Activated CD8-positive, alpha-beta memory T cell treated with anti-CD3 and anti-CD28 coated beads for 24 hours (primary cell): ENCODE measurements at regions not wholly inside any gene's neighbourhood (a gene's known extent, or its start where the extent isn't known, plus 50 kb on each side); places are given as distances from the start of the nearest gene placed in this dataset.

ENCODE experiments used
- DNase-seq: peaks from one replicate; pipeline ENCODE4 v3.0.0-alpha.2; 2020

DNA sequence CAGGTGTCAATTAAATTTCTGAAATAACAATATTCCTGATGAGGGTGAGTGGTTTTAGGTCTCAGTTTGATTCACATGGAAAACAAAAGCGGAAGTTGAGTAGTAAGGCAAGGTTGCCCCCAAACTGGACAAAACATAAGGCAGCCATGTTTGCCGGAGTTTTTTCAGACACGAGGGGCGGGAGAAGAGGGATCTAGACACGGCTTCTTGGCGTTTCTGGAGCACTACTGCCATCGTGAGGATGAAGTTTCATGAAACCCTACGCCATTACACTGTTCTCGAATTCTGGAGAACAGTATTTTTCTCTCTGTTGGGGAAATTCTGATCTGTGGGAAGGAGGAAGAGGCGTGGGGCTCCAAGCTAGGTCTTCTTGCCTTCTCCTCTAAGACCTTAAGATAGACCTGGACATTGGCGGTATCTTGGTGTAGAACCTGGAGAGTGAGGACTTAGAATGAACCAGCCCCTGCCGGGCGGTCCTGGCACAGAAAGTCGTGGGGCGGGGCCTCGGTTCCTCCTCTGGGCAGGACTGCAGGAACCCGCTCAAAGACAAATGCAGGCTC, 160.3 kb downstream of the OR13H1 start:
- DNase-seq, result peak; percentile 94

DNA sequence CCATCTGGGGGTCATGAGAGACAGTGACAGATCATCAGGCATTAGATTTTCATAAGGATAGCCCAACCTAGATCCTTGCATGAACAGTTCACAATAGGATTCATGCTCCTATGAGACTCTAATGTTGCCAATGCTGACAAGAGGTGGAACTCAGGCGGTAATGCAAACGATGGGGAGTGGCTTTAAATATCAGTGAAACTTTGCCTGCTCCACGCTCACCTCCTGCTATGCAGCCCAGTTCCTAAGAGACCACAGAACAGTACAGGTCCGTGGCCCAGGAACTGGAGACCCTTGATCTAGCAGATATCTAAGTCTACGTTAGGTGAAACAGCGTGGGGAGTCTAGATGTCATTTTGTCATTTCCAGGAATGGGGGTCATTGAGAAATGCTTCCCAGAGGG, 165.7 kb downstream of the OR13H1 start:
- DNase-seq, result no peak

DNA sequence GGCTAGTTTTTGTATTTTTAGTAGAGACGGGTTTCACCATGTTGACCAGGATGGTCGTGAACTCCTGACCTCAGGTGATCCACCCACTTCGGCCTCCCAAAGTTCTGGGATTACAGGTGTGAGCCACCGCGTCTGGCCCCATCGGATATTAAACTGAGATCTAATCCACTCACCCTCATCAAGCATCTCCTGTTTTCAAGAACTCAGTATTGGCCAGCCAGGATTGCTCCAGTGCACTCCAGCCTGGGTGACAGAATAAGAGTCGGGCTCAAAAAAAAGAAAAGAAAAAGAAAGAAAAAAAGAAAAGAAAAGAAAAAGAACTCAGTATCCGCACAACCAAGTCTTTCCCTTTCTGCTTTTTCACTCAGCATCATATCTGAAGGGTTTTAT, 167.6 kb downstream of the OR13H1 start:
- DNase-seq, result no peak

DNA sequence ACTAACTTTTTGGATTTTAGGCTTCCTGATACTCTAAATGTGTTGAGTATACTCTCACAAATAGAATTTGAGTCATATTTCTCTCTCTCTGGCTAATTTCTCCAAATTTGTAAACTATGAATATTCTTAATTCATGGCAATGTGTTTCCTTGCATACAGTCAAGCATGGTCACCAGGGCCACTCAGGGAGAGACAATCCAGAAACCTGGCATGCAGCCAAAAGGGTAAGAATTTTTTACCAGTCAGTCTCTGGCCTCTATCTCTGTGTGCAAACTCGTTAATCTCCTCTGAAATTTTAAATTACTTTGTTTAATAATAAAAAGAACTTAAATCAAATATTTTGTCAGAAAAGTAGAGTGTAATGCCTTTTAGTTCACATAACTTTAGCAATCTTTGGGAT, 179.8 kb downstream of the OR13H1 start:
- DNase-seq, result no peak

DNA sequence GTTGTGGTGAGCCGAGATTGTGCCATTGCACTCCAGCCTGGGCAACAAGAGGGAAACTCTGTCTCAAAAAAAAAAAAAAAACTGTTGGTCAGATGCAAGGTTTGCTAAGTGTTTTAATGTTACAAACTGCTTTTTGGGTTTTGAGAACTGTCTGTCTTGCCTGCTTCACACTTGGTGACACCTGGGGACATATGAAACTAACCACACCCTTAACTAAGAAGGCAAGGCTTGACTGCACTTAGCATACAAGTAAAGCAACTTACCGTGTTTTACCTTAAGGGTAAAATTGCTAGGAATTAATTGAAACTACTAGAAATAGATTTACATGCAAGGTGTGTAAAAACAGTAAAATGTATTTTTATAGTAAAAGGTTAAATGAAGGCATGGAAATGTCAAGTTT, 180.4 kb downstream of the OR13H1 start:
- no peak for DNase-seq

DNA sequence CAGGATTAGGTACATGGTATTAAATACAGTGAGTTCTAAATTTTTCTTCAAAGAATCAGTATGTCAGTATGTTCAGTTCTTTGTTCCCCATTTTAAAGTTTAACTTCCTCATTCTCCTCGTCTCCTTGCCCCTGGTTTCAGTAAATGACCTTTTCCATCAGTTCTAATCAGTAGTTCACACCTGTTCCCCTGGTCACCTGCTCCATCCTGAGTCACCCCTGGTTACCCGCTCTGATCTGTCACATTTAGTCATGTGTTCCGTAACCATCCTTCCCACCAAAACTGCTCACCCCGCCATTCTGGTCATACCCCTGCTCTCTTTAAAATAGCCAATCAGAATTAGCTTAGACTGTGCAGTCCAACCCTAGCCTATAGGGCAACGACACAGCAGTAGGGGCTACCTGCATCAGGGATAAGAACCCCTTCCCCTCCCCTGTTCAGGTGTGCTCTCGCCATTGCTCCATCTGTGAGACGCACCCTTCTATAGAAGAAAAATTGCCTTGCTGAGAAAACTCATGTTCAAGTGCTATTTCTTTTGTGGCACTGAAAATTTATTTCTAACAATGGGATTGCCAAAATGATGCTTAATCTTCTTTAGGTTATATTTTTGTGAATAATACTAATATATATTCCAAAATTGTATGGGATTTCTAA, 181.3 kb downstream of the OR13H1 start:
- DNase-seq, result no peak

DNA sequence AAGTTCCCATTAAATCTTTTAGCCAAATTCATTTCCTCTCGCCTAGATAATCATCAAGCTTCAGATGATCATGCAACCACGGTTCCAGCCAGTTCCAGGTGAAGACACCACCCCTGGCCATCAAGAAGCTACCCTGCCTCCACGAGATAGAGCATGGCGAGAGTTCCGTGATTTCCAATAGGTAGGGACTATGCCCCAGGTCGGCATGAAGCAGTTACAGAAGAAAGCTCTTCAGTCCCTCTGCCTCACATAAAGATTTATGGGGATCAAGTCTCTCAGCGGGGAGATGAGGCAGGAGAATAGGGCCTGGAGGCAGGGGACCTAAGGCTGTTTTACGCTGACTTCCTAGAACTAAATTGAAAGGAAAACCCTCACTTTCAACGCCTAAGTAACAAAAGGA, 183.9 kb downstream of the OR13H1 start:
- no peak for DNase-seq

DNA sequence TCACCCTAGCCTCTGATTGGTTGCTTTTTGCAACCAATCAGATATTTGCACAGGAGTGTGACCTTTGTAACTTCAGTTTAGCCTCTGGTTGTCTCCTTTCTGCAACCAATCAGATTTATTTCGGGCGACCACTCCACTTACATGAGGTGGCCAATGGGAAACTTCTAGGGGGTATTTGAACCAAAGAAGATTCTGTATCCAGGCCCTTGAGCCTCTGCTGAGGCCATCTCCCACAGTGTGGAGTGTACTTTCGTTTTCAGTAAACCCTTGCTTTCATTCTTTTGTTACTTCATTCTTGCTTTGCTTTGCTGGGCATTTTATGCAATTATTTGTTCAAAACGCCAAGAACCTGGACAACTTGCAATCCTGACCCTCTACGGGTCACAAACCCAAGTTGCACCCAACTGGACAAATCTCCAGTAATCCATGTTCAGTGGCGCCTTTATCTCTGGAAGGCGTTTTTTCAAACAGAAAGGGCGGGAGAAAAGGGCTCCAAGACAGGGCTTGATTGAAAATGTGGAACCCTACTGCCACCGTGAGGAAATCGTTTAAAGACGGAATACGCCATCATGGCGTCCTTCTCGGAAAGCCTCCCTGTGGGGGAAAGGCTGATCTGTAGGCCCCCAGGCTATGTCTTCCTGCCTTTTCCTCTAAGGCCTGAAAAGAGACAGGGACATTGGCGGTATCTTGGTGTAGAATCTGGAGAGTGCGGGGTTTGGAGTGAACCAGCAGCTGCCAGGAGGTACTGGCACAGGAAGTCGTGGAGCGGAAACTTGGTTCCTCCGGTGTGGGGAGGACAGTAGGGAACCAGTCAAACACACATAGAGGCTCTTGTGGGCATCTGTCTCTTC, 184.6 kb downstream of the OR13H1 start:
- DNase-seq, result peak; percentile 86

DNA sequence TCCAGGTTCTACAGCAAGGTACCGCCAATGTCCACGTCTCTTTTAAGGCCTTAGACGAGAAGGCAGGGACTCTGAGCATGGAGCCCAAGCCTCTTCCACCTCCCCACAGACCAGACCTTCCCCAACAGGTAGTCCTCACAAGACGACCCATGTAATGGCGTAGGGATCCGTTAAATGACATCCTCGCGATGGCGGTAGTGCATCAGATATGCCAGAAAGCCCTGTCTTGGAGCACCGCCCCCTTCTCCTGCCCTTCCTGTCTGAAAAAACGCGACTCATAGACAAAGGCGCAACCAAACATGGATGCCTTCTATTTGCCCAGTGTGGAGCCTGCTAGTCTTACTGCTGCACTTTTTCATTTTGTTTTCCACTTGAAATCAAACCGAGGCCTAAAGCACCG, 185.4 kb downstream of the OR13H1 start:
- DNase-seq, result peak; percentile 86

DNA sequence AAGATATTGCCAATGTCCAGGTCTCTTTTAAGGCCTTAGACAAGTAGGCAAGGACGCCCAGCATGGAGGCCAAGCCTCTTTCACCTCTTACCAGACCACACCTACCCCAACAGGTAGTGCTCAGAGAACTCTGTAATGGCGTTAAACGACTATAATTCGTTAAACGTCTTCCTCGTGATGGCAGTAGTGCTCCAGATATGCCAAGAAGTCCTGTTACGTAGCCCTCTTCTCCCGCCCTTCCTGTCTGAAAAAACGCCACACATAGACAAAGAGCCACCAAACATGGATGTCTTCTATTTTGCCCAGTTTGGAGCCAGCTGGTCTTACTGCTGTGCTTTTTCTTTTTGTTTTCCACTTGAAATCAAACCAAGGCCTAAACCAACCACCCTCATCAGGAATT, 190.7 kb downstream of the OR13H1 start:
- DNase-seq, result peak; percentile 73

DNA sequence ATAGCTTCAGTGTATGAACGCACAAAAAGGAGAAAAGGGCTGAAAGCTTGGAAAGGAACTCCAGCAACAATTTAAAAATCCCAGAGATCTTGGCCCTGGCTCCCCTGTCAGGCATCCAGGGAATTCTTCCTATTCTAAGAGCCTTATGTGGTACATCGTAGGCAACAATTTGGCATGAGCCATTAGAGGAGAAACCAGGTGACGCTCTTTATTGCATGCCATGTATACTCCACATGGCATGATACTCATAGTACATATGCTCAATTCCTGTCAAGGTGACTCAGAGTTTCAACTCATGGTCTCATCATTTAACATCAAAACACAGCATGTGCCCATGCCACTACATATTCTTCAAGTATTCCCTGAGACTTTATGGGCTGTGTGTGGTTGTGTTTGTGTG, 191.3 kb downstream of the OR13H1 start:
- no peak for DNase-seq

DNA sequence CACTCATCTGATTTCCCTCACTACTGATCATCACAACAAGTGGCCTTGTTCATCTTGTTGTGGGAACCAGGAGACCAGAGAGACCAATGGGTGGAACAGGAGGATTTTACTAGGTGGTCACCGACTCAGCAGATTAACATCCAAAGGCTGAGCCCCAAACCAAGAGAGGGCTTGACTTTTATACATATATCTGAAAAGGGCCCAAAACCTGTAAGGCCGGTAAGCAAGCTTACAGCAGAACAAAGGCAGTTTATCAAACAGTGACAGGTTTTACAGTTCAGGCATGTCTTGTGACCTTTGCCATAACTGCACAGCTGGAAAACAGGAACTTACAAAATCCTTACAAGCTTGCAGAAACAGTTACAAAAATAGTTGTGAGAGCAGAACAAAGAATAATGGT, 195.9 kb downstream of the OR13H1 start:
- DNase-seq, result no peak

DNA sequence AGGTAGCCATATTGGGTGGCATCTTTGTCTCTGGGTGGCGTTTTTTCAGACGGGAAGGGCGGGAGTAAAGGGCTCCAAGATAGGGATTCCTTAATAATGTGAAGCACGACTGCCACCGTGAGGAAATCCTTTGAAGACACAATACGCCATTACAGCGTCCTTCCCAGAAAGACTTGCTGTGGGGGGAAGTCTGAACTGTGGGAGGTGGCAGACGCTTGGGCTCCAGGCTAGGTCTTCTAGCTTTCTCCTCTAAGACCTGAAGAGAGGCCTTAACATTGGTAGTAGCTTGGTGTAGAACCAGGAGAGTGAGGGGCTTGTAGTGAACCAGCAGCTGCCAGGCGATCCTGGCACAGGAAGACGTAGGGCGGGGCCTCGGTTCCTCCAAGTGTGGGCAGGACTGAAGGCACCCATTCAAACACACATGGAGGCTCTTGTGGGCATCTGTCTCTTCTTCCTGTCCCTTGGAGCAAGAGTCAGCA, 197.3 kb downstream of the OR13H1 start:
- peak; percentile 86 for DNase-seq

DNA sequence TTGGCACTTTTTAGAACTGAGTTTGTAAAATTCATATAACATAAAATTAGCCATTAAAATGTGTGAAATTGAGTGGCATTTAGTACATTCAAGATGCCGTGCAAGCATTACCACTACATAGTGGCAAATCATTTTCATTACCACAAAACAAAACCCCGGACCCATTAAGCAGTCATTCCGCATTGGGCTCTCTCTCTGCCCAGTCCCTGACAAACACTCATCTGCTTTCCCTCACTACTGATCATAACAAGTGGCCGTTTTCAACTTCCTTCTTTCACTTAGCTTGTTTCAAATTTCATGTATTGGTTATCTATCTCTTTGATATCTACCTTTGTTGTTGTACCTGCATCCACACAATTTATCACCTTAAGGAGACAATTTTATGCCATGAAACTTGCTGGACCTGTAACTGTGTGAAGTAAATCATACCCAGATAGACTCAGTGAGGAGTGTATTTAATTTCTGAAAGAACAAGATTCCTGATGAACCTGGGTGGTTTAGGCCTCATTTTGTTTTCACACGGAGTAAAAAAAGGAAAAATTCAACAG, 202.1 kb downstream of the OR13H1 start:
- no peak for DNase-seq

DNA sequence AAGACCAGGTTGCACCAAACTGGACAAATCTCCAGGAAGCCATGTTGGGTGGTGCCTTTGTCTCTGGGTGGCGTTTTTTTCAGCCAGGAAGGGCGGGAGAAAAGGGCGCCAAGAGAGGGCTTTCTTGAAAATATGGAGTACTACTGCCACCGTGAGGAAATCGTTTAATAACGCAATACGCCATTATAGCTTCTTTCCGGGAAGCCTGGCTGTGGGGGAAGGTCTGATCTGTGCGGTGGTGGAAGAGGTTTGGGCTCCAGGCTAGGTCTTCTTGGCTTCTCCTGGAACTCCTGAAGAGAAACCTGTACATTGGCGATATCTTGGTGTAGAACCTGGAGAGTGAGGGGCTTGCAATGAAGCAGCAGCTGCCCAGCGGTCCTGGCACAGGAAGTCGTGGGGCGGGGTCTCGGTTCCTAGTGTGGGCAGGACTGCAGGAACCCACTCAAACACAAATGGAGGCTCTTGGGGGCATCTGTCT, 202.7 kb downstream of the OR13H1 start:
- peak; percentile 90 for DNase-seq

DNA sequence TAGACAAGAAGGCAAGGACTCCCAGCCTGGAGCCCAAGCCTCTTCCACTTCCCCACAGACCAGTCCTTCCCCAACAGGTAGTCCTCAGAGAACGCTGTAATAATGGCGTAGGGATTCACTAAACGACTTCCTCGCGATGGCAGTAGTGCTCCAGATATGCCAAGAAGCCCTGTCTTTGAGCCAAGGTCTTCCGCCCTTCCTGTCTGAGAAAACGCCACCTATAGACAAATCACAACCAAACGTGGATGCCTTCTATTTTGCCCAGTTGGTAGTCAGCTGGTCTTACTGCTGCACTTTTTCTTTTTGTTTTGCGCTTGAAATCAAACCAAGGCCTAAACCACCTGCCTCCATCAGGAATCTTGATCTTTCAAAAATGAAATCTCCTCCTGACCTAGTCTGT, 203.3 kb downstream of the OR13H1 start:
- peak; percentile 83 for DNase-seq

DNA sequence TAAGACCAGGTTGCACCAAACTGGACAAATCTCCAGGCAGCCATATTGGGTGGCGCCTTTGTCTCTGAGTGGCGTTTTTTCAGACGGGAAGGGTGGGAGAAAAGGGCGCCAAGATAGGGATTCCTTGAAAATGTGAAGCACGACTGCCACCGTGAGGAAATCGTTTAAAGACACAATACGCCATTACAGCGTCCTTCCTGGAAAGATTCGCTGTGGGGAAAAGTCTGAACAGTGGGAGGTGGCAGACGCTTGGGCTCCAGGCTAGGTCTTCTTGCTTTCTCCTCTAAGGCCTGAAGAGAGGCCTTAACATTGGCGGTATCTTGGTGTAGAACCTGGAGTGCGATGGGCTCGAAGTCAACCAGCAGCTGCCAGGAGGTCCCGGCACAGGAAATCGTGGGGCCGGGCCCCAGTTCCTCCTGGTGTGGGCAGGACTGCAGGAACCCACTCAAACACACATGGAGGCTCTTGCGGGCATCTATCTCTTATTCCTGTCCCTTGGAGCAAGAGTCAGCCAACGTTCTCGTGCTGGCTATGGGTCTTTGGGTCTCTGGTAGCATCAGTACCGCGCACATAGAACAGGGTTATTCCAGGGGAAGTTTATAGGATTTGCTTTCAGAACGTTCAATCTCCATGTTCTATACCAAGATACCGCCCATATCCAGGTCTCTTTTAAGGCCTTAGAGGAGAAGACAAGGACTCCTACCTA, 208.8 kb downstream of the OR13H1 start:
- peak; percentile 85 for DNase-seq

DNA sequence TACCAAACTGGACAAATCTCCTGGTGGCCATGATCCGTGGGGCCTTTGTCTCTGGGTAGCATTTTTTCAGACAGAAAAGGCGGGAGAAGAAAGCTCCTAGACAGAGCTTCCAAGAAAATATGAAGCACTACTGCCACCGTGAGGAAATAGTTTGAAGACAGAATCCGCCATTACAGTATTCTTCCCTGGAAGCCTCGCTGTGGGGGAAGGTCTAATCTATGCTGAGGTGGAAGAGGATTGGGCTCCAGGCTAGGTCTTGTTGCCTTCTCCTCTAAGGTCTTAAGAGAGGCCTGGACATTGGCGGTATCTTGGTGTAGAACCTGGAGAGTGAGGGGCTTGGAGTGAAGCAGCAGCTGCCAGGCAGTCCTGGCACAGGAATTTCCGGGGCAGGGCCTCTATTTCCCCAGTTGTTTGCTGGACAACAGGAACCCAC, 218.9 kb downstream of the OR13H1 start:
- peak; percentile 76 for DNase-seq

DNA sequence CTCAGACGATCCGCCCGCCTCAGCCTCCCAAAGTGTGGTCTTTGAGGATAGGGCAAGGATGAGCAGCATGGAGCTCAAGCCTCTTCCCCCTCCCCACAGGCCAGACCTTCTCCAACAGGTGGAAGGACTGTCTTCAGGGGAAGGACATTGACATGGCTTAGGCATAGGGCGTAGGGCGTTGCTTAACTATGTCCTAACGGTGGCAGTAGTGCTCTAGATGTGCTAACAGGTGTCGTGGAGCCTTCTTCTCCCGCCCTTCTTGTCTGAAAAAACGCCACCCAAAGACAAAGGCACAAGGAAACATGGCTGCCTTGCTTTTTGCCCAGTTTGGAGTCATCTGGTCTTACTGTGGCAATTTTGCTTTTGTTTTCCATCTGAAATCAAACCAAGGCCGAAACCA, 219.8 kb downstream of the OR13H1 start:
- DNase-seq, result peak; percentile 83

DNA sequence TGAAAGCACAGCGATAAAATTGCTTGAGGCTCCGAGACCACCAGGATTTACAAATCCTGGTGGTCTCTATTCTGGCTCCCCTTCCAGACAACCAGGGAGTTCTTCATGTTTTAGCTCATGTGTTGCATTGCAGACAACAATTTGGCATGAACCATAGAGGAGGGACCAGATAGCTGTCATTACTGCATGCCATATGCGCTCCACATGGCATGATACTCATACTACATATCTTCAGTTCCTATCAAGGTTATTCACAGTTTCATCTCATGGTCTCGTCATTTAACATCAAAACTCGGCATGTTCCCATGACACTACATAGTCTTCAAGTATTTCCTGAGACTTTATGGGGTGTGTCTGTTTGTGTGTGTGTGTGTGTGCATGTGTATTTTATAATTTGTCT, 220.3 kb downstream of the OR13H1 start:
- no peak for DNase-seq

DNA sequence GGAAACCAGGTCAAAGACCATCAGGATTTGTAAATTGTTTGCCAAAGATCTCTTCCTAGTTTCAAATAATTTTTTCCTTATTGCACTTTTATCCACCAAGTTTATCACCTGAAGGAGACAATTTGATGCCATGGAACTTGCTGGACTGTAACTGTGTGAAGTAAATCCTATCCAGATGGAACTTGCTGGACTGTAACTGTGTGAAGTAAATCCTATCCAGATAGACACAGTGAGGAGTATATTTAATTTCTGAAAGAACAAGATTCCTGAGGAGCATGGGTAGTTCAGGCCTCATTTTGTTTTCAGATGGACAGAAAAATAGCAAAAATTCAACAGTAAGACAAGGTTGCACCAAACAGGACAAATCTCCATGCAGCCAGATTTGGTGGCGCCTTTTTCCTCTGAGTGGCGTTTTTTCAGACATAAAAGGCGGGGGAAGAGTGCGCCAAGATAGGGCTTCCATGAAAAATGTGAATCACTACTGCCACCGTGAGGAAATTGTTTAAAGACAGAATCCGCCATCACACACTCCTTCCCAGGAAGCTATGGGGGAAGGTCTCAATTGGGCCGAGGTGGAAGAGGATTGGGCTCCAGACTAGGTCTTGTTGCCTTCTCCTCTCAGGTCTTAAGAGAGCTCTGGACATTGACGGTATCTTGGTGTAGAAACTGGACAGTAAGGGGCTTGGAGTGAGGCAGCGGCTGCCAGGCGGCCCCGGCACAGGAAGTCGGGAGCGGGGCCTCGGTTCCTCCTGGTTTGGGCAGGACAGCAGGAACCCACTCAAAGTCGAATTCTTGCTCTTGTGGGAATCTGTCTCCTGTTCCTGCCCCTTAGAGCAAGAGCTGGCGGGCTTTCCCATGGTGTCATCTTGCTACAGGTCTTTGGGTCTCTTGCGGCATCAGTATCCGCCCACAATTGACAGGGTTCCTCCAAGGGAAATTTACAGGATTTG, 234.7 kb downstream of the OR13H1 start:
- DNase-seq, result peak; percentile 81

DNA sequence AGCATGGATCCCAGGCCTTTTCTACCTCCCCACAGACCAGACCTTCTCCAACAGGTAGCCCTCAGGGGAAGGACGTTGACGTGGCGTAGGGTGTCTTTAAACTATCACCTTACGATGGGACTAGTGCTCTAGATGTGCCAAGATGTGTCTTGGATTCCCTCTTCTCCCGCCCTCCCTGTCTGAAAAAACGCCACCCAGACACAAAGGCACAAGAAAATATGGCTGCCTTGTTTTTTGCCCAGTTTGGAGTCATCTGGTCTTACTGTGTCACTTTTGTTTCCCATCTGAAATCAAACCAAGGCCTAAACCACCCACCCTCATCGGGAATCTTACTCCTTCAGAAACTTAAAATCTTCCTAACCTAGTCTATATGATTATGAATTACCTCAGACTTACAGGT, 235.4 kb downstream of the OR13H1 start:
- DNase-seq, result no peak
